GM23338 (cell line): ENCODE measurements at regions not wholly inside any gene's neighbourhood (a gene's known extent, or its start where the extent isn't known, plus 50 kb on each side); places are given as distances from the start of the nearest gene placed in this dataset.

Experiments used
- ATAC-seq: fragments of 200-7000 bp; cut with Tn5 transposase; 3 replicates; pipeline ENCODE4 v1.9.1; 2020
- DNase-seq: peaks from one replicate; pipeline ENCODE4 v3.0.0-alpha.2; 2015; ENCODE audit warnings: low spot score
- H2AFZ ChIP-seq: fragments of 200-600 bp; sonication (generic); 2 replicates; pipeline ENCODE4 v1.8.0; 2016; ENCODE audit warnings: antibody characterized with exemption, mild to moderate bottlenecking, moderate library complexity
- H3F3A ChIP-seq: fragments of 200-600 bp; sonication (generic); replicated peaks from 2 replicates; pipeline ENCODE4 v1.8.0; 2017; ENCODE audit warnings: antibody characterized with exemption, mixed run types, low read depth
- H3K27ac ChIP-seq: fragments of 200-600 bp; sonication (generic); 2 replicates; pipeline ENCODE4 v1.6.1; 2016; ENCODE audit warnings: low read depth
- H3K27me3 ChIP-seq: fragments of 200-600 bp; sonication (generic); 2 replicates; pipeline ENCODE4 v1.8.0; 2016; ENCODE audit warnings: mild to moderate bottlenecking, mixed run types, moderate library complexity; ENCODE audit not compliant: insufficient read depth
- H3K36me3 ChIP-seq: fragments of 200-600 bp; sonication (generic); 2 replicates; pipeline ENCODE4 v1.8.0; 2016; ENCODE audit warnings: mild to moderate bottlenecking; ENCODE audit not compliant: insufficient read depth
- H3K4me1 ChIP-seq: fragments of 200-600 bp; sonication (generic); 2 replicates; pipeline ENCODE4 v1.8.0; 2016; ENCODE audit warnings: mild to moderate bottlenecking, moderate library complexity; ENCODE audit not compliant: insufficient read depth
- H3K4me2 ChIP-seq: fragments of 200-600 bp; sonication (generic); 2 replicates; pipeline ENCODE4 v1.7.1; 2017; ENCODE audit warnings: mixed run types
- H3K4me3 ChIP-seq: fragments of 200-600 bp; sonication (generic); 2 replicates; pipeline ENCODE4 v1.6.1; 2016; ENCODE audit warnings: mixed run types
- H3K79me2 ChIP-seq: fragments of 200-600 bp; sonication (generic); replicated peaks from 2 replicates; pipeline ENCODE4 v1.8.0; 2017; ENCODE audit warnings: mild to moderate bottlenecking; ENCODE audit not compliant: insufficient read depth
- H3K9me2 ChIP-seq: fragments of 200-600 bp; sonication (generic); 2 replicates; pipeline ENCODE4 v1.8.0; 2017; ENCODE audit not compliant: insufficient read depth
- H4K20me1 ChIP-seq: fragments of 200-600 bp; sonication (generic); replicated peaks from 2 replicates; pipeline ENCODE4 v1.8.0; 2017; ENCODE audit warnings: mild to moderate bottlenecking; ENCODE audit not compliant: insufficient read depth
- H3K27ac Mint-ChIP-seq: 2 replicates; pipeline ENCODE4 v1.8.0; 2020; ENCODE audit warnings: inconsistent platforms, mild to moderate bottlenecking, moderate library complexity, mixed read lengths
- H3K27me3 Mint-ChIP-seq: 3 replicates; pipeline ENCODE4 v1.8.0; 2022; ENCODE audit warnings: low read depth, mild to moderate bottlenecking, moderate library complexity, mixed read lengths, inconsistent platforms; ENCODE audit not compliant: insufficient read depth, poor library complexity
- H3K36me3 Mint-ChIP-seq: 3 replicates; pipeline ENCODE4 v1.8.0; 2021; ENCODE audit warnings: low read depth, mild to moderate bottlenecking, inconsistent platforms, moderate library complexity, mixed read lengths
- H3K4me1 Mint-ChIP-seq: 3 replicates; pipeline ENCODE4 v1.8.0; 2020; ENCODE audit warnings: mild to moderate bottlenecking, inconsistent platforms, mixed read lengths
- H3K4me3 Mint-ChIP-seq: 3 replicates; pipeline ENCODE4 v1.8.0; 2021; ENCODE audit warnings: moderate library complexity, mild to moderate bottlenecking, inconsistent platforms, mixed read lengths
- H3K9me3 Mint-ChIP-seq: 3 replicates; pipeline ENCODE4 v1.8.0; 2020; ENCODE audit warnings: moderate library complexity, mild to moderate bottlenecking, inconsistent platforms, mixed read lengths
- CREB1 ChIP-seq: fragments of 250-450 bp; sonication (Bioruptor Pico); IDR thresholded peaks from 2 replicates; pipeline ENCODE4 v1.5.0; 2020; ENCODE audit warnings: low read depth, mild to moderate bottlenecking, moderate library complexity
- EZH2phosphoT487 ChIP-seq: fragments of 200-600 bp; sonication (generic); IDR thresholded peaks from one replicate; pipeline ENCODE4 v1.8.1; 2018; ENCODE audit warnings: antibody characterized with exemption; ENCODE audit not compliant: unreplicated experiment
- JUNB ChIP-seq: IDR thresholded peaks from one replicate; pipeline ENCODE4 v1.6.1; 2016; ENCODE audit warnings: antibody characterized with exemption; ENCODE audit not compliant: unreplicated experiment
- POLR2AphosphoS5 ChIP-seq: IDR thresholded peaks from 2 replicates; pipeline ENCODE4 v1.6.1; 2016; ENCODE audit warnings: antibody characterized with exemption, low read depth
- STAT1 ChIP-seq: IDR thresholded peaks from one replicate; pipeline ENCODE4 v1.6.1; 2016; ENCODE audit warnings: antibody characterized with exemption; ENCODE audit not compliant: unreplicated experiment
- ZNF331 ChIP-seq: fragments of 250-450 bp; sonication (Bioruptor Pico); IDR thresholded peaks from 2 replicates; pipeline ENCODE4 v1.5.0; 2020; ENCODE audit warnings: low read depth, mild to moderate bottlenecking, moderate library complexity
- TF ChIP-seq, protein P1 (sequence below): fragments of 250-450 bp; sonication (Bioruptor Pico); IDR thresholded peaks from 2 replicates; pipeline ENCODE4 v1.5.0; 2020; ENCODE audit warnings: mild to moderate bottlenecking, moderate library complexity
- TF ChIP-seq, protein P2 (sequence below), 2 experiments: fragments of 200-600 bp in 1 of 2; sonication (generic) in 1 of 2; conservative IDR thresholded peaks; 2 replicates each; pipeline versions ENCODE4 v1.5.1 to v1.6.1; 2016 to 2017; ENCODE audit warnings: antibody characterized with exemption in 2 of 2, low read depth in 2 of 2, mild to moderate bottlenecking in 2 of 2, moderate library complexity in 1 of 2
- TF ChIP-seq, protein P3 (sequence below): IDR thresholded peaks from one replicate; pipeline ENCODE4 v1.6.1; 2018; ENCODE audit warnings: antibody characterized with exemption; ENCODE audit not compliant: unreplicated experiment
- TF ChIP-seq, protein P4 (sequence below): IDR thresholded peaks from 2 replicates; pipeline ENCODE4 v1.6.1; 2016; ENCODE audit warnings: antibody characterized with exemption

DNA sequence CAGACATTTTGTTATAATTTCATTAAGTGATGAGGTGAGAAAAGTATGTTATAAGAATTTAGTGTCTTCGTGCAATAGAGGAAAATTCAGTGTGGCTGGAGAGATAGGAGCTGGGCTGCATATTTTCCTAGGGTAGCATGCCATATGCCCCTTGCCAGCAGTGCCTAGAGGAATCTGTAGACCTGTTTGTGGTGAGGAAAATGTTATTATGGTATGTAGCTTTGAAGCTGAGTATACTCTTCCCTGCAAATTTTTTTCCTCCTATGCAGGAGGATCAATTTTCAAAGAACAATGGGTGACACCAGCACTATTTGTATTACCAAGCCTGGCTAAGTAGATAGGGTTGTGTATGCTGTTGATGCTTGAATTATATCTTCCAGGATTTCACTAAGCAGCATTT is 200.6 kb downstream of the EDEM1 start:
- Histone ChIP-seq H3K4me3 (no peak overlapping the region), H3F3A (no peaks in the 10 kb centered on the region), H3K4me2 (no peak overlapping the region), H3K27me3 (no peaks in the 10 kb centered on the region), H3K79me2 (no peaks in the 10 kb centered on the region), H3K9me2 (no peaks in the 10 kb centered on the region), H3K27ac (no peak overlapping the region), H3K4me1 (no peaks in the 10 kb centered on the region), H4K20me1 (no peaks in the 10 kb centered on the region), H3K36me3 (no peaks in the 10 kb centered on the region; the same call in 1 of the 2 replicates), H2AFZ (no peak overlapping the region)
- Mint-ChIP-seq H3K27me3 (no peaks in the 10 kb centered on the region), H3K4me1 (no peaks in the 10 kb centered on the region), H3K36me3 (peaks cover 3% of the 10 kb centered on the region; the same call in 2 of the 3 replicates), H3K27ac (no peak overlapping the region), H3K4me3 (no peak overlapping the region), H3K9me3 (peaks cover 88% of the 10 kb centered on the region)
- no peak for DNase-seq
- TF ChIP-seq POLR2AphosphoS5 = no peak
- no peak for ATAC-seq

DNA sequence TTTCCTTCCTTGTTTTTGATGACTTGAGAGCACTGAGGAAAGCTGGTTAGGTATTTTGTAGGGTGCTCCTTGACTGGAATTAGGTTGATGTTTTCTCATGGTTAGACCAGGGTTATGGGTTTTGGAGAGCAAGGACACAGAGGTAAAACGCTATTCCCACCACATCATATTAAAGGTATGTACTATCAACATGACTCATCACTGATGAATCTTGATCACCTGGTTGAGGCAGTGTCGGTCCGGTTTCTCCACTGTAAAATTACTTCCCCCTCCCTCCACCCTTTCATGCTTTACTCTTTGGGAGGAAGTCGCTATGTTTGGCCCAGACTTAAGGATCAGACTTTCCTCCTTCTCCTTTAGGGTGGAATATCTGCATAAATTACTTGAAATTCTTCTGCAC is 201.6 kb downstream of the EDEM1 start:
- Mint-ChIP-seq H3K9me3 (peaks cover 80% of the 10 kb centered on the region), H3K4me1 (no peaks in the 10 kb centered on the region), H3K27me3 (no peaks in the 10 kb centered on the region), H3K36me3 (peaks cover 3% of the 10 kb centered on the region; the same call in 2 of the 3 replicates), H3K4me3 (no peak overlapping the region), H3K27ac (no peak overlapping the region)
- H3K4me3 ChIP-seq = no peak overlapping the region
- no peaks in the 10 kb centered on the region for H3F3A ChIP-seq
- no peak overlapping the region for H2AFZ ChIP-seq
- H3K4me1 ChIP-seq = no peaks in the 10 kb centered on the region
- no peak overlapping the region for H3K4me2 ChIP-seq
- no peak for ATAC-seq
- H3K79me2 ChIP-seq = no peaks in the 10 kb centered on the region
- no peaks in the 10 kb centered on the region for H4K20me1 ChIP-seq
- TF ChIP-seq ZNF331 (CRISPR knock-in tag) (no peak), CREB1 (CRISPR knock-in tag) (no peak), JUNB (no peak), POLR2AphosphoS5 (no peak), STAT1 (no peak), EZH2phosphoT487 (no peak)
- TF ChIP-seq, protein P1, sequence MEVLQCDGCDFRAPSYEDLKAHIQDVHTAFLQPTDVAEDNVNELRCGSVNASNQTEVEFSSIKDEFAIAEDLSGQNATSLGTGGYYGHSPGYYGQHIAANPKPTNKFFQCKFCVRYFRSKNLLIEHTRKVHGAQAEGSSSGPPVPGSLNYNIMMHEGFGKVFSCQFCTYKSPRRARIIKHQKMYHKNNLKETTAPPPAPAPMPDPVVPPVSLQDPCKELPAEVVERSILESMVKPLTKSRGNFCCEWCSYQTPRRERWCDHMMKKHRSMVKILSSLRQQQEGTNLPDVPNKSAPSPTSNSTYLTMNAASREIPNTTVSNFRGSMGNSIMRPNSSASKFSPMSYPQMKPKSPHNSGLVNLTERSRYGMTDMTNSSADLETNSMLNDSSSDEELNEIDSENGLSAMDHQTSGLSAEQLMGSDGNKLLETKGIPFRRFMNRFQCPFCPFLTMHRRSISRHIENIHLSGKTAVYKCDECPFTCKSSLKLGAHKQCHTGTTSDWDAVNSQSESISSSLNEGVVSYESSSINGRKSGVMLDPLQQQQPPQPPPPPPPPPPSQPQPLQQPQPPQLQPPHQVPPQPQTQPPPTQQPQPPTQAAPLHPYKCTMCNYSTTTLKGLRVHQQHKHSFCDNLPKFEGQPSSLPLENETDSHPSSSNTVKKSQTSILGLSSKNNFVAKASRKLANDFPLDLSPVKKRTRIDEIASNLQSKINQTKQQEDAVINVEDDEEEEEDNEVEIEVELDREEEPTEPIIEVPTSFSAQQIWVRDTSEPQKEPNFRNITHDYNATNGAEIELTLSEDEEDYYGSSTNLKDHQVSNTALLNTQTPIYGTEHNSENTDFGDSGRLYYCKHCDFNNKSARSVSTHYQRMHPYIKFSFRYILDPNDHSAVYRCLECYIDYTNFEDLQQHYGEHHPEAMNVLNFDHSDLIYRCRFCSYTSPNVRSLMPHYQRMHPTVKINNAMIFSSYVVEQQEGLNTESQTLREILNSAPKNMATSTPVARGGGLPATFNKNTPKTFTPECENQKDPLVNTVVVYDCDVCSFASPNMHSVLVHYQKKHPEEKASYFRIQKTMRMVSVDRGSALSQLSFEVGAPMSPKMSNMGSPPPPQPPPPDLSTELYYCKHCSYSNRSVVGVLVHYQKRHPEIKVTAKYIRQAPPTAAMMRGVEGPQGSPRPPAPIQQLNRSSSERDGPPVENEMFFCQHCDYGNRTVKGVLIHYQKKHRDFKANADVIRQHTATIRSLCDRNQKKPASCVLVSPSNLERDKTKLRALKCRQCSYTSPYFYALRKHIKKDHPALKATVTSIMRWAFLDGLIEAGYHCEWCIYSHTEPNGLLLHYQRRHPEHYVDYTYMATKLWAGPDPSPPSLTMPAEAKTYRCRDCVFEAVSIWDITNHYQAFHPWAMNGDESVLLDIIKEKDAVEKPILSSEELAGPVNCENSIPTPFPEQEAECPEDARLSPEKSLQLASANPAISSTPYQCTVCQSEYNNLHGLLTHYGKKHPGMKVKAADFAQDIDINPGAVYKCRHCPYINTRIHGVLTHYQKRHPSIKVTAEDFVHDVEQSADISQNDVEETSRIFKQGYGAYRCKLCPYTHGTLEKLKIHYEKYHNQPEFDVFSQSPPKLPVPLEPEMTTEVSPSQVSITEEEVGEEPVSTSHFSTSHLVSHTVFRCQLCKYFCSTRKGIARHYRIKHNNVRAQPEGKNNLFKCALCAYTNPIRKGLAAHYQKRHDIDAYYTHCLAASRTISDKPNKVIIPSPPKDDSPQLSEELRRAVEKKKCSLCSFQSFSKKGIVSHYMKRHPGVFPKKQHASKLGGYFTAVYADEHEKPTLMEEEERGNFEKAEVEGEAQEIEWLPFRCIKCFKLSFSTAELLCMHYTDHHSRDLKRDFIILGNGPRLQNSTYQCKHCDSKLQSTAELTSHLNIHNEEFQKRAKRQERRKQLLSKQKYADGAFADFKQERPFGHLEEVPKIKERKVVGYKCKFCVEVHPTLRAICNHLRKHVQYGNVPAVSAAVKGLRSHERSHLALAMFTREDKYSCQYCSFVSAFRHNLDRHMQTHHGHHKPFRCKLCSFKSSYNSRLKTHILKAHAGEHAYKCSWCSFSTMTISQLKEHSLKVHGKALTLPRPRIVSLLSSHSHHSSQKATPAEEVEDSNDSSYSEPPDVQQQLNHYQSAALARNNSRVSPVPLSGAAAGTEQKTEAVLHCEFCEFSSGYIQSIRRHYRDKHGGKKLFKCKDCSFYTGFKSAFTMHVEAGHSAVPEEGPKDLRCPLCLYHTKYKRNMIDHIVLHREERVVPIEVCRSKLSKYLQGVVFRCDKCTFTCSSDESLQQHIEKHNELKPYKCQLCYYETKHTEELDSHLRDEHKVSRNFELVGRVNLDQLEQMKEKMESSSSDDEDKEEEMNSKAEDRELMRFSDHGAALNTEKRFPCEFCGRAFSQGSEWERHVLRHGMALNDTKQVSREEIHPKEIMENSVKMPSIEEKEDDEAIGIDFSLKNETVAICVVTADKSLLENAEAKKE (CRISPR knock-in tag) = no peak
- TF ChIP-seq, protein P2, sequence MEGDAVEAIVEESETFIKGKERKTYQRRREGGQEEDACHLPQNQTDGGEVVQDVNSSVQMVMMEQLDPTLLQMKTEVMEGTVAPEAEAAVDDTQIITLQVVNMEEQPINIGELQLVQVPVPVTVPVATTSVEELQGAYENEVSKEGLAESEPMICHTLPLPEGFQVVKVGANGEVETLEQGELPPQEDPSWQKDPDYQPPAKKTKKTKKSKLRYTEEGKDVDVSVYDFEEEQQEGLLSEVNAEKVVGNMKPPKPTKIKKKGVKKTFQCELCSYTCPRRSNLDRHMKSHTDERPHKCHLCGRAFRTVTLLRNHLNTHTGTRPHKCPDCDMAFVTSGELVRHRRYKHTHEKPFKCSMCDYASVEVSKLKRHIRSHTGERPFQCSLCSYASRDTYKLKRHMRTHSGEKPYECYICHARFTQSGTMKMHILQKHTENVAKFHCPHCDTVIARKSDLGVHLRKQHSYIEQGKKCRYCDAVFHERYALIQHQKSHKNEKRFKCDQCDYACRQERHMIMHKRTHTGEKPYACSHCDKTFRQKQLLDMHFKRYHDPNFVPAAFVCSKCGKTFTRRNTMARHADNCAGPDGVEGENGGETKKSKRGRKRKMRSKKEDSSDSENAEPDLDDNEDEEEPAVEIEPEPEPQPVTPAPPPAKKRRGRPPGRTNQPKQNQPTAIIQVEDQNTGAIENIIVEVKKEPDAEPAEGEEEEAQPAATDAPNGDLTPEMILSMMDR (conservative IDR thresholded peaks at IDR 0.05; ENCODE audit: low read depth in 2 of 2) = no peak
- TF ChIP-seq, protein P3, sequence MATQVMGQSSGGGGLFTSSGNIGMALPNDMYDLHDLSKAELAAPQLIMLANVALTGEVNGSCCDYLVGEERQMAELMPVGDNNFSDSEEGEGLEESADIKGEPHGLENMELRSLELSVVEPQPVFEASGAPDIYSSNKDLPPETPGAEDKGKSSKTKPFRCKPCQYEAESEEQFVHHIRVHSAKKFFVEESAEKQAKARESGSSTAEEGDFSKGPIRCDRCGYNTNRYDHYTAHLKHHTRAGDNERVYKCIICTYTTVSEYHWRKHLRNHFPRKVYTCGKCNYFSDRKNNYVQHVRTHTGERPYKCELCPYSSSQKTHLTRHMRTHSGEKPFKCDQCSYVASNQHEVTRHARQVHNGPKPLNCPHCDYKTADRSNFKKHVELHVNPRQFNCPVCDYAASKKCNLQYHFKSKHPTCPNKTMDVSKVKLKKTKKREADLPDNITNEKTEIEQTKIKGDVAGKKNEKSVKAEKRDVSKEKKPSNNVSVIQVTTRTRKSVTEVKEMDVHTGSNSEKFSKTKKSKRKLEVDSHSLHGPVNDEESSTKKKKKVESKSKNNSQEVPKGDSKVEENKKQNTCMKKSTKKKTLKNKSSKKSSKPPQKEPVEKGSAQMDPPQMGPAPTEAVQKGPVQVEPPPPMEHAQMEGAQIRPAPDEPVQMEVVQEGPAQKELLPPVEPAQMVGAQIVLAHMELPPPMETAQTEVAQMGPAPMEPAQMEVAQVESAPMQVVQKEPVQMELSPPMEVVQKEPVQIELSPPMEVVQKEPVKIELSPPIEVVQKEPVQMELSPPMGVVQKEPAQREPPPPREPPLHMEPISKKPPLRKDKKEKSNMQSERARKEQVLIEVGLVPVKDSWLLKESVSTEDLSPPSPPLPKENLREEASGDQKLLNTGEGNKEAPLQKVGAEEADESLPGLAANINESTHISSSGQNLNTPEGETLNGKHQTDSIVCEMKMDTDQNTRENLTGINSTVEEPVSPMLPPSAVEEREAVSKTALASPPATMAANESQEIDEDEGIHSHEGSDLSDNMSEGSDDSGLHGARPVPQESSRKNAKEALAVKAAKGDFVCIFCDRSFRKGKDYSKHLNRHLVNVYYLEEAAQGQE = no peak
- TF ChIP-seq, protein P4, sequence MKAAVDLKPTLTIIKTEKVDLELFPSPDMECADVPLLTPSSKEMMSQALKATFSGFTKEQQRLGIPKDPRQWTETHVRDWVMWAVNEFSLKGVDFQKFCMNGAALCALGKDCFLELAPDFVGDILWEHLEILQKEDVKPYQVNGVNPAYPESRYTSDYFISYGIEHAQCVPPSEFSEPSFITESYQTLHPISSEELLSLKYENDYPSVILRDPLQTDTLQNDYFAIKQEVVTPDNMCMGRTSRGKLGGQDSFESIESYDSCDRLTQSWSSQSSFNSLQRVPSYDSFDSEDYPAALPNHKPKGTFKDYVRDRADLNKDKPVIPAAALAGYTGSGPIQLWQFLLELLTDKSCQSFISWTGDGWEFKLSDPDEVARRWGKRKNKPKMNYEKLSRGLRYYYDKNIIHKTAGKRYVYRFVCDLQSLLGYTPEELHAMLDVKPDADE = no peak
- no peak for DNase-seq
- no peaks in the 10 kb centered on the region for H3K27me3 ChIP-seq
- H3K27ac ChIP-seq = no peak overlapping the region
- H3K9me2 ChIP-seq = no peaks in the 10 kb centered on the region
- no peaks in the 10 kb centered on the region; the same call in 1 of the 2 replicates for H3K36me3 ChIP-seq
